ENCODE measurements at regions not wholly inside any gene's neighbourhood (a gene's known extent, or its start where the extent isn't known, plus 50 kb on each side); places are given as distances from the start of the nearest gene placed in this dataset.

GRCh38 chr4:62231994-62232393, 1031.9 kb downstream of the ADGRL3 start:
- H3K36me3 ChIP-seq = no peaks in the 10 kb centered on the region
- no peaks in the 10 kb centered on the region for H3K27me3 ChIP-seq
- TF ChIP-seq CTCF (IDR thresholded peaks at IDR 0.05) (no peak), POLR2A (IDR thresholded peaks at IDR 0.05) (no peak)
- no peaks in the 10 kb centered on the region for H3K4me1 ChIP-seq
- no peak for DNase-seq
- no peak overlapping the region for H3K4me3 ChIP-seq
- no peak overlapping the region for H3K27ac ChIP-seq
- WGBS, 2 donors = 63 to 68% methylated on average over 3 of the region's 3 CpGs
- no peaks in the 10 kb centered on the region for H3K9me3 ChIP-seq
- intact Hi-C loops (cut with DNase I) = no loop called here

- H3K27me3 ChIP-seq = no peaks in the 10 kb centered on the region
- no peak overlapping the region for H3K27ac ChIP-seq
- no peaks in the 10 kb centered on the region for H3K4me1 ChIP-seq
- no peak overlapping the region for H3K4me3 ChIP-seq
- no peaks in the 10 kb centered on the region for H3K9me3 ChIP-seq
- 22 to 51% methylated on average over 3 of the region's 3 CpGs for WGBS, 2 donors
- TF ChIP-seq POLR2A (IDR thresholded peaks at IDR 0.05) (no peak), CTCF (IDR thresholded peaks at IDR 0.05) (no peak)
- intact Hi-C loops (cut with DNase I) = no loop called here
- no peak for DNase-seq
- H3K36me3 ChIP-seq = no peaks in the 10 kb centered on the region
Measured at GRCh38 chr4:62226082-62226481, 1026.0 kb downstream of the ADGRL3 start.

DNA sequence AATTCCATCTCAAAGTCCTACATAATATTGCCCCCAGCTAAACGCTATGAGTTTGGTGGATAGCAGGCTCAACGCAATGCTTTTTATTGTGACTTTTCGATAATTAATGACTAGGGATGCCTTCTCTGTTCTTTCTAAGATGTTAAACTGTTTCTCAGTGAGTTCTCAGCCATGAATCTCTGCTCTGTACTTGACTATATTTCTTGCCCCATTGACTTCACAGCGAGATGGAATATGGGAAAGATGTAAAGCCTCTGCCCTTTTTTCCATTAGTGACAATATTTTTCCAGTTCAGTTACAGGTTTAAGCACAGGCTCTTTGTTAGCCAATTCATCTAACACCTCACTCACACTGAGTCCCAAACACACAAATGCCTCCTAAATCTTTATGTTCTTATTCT, 1022.0 kb downstream of the ADGRL3 start:
- TF ChIP-seq CTCF (IDR thresholded peaks at IDR 0.05) (no peak), POLR2A (IDR thresholded peaks at IDR 0.05) (no peak)
- intact Hi-C loops (cut with DNase I) = no loop called here
- DNase-seq = no peak
- Histone ChIP-seq H3K4me1 (no peaks in the 10 kb centered on the region), H3K4me3 (no peak overlapping the region), H3K27ac (no peak overlapping the region), H3K9me3 (no peaks in the 10 kb centered on the region), H3K36me3 (no peaks in the 10 kb centered on the region), H3K27me3 (no peaks in the 10 kb centered on the region)
- 82 to 89% methylated on average over 4 of the region's 4 CpGs for WGBS, 2 donors

- TF ChIP-seq CTCF (IDR thresholded peaks at IDR 0.05) = no peak
- TF ChIP-seq POLR2A (IDR thresholded peaks at IDR 0.05) = no peak
- H3K4me1 ChIP-seq = no peaks in the 10 kb centered on the region
- H3K4me3 ChIP-seq = no peak overlapping the region
- DNase-seq = no peak
- no peaks in the 10 kb centered on the region for H3K27me3 ChIP-seq
- intact Hi-C loops (cut with DNase I) = no loop called here
- H3K36me3 ChIP-seq = no peaks in the 10 kb centered on the region
- no peaks in the 10 kb centered on the region for H3K9me3 ChIP-seq
- H3K27ac ChIP-seq = no peak overlapping the region
Measured at GRCh38 chr4:62210486-62210885, 1010.4 kb downstream of the ADGRL3 start.

DNA sequence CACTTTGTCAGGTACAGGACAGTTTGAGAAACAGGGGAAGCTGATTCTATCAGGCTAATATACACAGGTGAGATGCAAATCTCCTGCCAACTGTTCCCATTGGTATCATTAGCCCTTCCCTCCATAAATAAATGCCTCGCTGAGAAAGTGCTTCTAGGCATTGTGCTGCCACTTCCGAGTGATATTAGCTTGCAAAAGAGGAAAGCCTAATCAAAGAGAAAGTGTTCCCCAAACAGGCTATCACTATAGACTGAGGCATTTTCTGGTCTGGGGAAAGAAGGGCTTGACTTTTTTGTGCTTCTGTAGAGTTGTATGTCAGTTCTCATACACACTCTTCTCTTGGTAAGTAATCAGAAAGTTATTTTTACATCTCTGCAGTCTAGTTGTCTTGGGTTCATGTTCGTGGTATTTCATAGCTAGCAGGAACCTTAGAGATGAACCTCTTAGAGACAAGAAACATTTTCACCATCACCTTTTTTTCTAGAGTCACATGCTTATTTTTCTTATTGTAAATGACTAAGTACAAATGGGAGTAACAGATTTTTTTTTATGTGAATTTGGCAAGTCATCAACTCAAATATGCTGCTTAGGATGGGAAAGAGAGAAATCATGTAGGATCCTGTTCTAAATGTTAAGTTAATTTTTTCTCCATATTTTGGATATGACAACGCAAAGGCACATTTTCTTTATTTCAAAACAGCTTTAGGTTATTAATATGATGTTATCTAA, 1009.8 kb downstream of the ADGRL3 start:
- Histone ChIP-seq H3K4me3 (no peak overlapping the region), H3K27ac (no peak overlapping the region), H3K9me3 (no peaks in the 10 kb centered on the region), H3K36me3 (no peaks in the 10 kb centered on the region), H3K27me3 (no peaks in the 10 kb centered on the region), H3K4me1 (no peaks in the 10 kb centered on the region)
- intact Hi-C loops (cut with DNase I) = no loop called here
- 38 to 51% methylated on average over 4 of the region's 4 CpGs for WGBS, 2 donors
- no peak for TF ChIP-seq CTCF (IDR thresholded peaks at IDR 0.05)
- no peak for TF ChIP-seq POLR2A (IDR thresholded peaks at IDR 0.05)
- no peak for DNase-seq

Measured in esophagus squamous epithelium (tissue), 5 donors.